Islet of Langerhans (tissue), 1 donor: ENCODE measurements at regions not wholly inside any gene's neighbourhood (a gene's known extent, or its start where the extent isn't known, plus 50 kb on each side); places are given as distances from the start of the nearest gene placed in this dataset.
"Not testable (repeated sequence)": the region's sequence is repeated elsewhere in the genome, so short reads cannot be mapped to it uniquely, and the experiment has no call there.

Source experiments
- FAIRE-seq: peaks from one replicate; lab custom pipeline; 2011; peaks lifted over from hg19 to GRCh38; lab: Jason Lieb, UNC

- no peak for FAIRE-seq
Observed at GRCh38 chr5:110250355-110250754, 476.1 kb downstream of the TMEM232 start.

DNA sequence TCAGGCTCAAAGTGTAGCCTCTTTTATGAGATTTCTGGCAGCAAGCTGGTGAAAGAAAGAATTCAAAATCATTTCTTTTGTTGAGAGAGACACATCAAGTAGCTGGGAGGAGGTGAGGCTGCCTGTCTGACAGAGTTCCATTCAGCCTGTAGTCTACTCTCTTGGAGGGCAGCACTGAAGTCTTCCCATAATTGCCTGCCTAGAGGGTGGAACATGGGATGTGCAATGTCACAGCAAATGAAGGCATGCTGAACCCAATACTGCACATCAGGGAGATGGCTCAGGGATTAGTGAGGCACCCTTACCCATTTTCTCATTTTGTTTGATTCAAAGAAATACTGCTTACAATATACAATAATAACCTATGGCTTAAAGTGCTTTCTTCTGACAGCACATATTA lies 475.7 kb downstream of the TMEM232 start:
- FAIRE-seq, result no peak

DNA sequence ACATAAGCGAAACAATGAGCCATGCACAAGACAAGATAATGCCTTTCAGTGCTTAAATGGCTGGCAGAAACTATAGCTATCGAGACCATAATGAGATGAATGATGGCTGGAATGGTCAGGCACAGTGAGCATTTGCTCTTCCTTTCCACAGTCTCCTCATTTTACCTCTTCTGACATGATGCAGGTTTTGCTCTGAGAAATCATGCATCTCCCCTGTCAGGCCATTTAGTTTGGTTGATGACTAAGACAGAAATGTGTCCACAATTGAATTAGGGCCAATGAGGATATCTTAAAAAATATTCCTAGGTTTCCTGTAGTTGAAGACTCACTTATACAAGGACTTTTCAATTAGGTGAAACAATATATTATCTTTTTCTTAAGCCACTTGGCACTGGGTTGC lies 475.1 kb downstream of the TMEM232 start:
- FAIRE-seq, result no peak

- no peak for FAIRE-seq
Observed at GRCh38 chr5:110255194-110255593, 471.3 kb downstream of the TMEM232 start.

GRCh38 chr5:110256298-110256697 lies 470.2 kb downstream of the TMEM232 start:
- no peak for FAIRE-seq

DNA sequence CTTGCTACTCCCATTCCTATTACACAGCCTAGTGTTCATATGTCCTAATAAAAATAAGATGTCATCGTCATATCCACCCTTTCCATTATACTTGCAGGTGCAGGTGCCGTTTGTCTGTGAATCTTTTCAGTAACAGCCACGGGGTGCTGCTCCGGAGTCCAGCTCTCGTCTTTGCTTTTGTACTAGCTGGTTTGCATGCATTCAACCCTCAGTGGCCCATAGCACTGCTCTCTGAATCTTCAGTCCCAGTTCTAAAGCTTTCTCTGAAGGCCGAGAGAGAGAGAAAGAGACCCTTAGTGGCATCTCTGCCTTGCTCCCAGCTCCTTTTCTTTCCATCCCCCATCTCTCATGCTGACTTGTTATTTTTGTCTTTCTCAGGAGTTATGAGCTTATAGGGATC lies 468.5 kb downstream of the TMEM232 start:
- no peak for FAIRE-seq

GRCh38 chr5:110258460-110259216 lies 467.8 kb downstream of the TMEM232 start:
- no peak for FAIRE-seq

- no peak for FAIRE-seq
Observed at GRCh38 chr5:110262749-110263148, 463.7 kb downstream of the TMEM232 start.

- no peak for FAIRE-seq
Observed at GRCh38 chr5:110264661-110265060, 461.8 kb downstream of the TMEM232 start.

- FAIRE-seq, result no peak
Observed at GRCh38 chr5:110265162-110265561, 461.3 kb downstream of the TMEM232 start.

- no peak for FAIRE-seq
Observed at GRCh38 chr5:110267714-110268113, 458.8 kb downstream of the TMEM232 start.

DNA sequence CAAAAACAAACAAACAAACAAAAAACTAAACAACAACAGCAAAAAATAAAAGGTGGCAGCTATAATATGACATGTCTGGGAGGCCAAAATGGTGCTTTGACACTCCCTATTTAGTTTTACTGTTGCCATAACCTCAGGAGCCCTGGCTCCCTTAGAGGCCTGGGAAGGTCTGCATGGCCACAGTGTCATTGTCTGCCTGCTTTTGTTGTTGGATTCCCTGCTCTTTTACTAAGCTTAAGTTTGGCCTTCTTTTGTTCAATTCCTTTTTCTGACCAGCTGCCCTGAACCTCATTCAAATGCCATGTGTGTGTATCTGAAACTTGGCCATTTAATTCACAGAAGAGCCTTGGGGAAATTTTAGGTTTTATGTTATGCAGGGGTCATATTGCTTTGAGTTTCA lies 458.2 kb downstream of the TMEM232 start:
- no peak for FAIRE-seq

DNA sequence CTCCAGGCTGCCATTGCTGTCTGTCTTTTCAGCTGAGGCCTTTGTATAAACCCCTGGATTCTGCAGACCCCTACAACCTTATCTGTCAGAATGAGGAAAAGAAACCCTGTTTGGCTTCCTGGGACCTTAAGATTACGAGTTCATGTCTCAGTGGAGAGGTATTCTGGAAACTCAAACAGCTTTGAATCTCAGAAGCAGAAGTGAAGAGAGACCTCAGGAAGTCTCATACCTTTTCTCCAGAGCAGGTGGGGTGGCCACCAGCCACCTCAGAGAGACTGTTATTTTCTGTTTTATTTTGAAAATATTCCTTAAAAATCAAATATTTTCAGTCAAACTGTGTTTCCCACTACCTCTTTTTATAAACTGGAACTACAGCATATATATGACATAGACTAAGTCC lies 457.5 kb downstream of the TMEM232 start:
- FAIRE-seq, result no peak

- no peak for FAIRE-seq
Observed at GRCh38 chr5:110269478-110270142, 456.9 kb downstream of the TMEM232 start.

DNA sequence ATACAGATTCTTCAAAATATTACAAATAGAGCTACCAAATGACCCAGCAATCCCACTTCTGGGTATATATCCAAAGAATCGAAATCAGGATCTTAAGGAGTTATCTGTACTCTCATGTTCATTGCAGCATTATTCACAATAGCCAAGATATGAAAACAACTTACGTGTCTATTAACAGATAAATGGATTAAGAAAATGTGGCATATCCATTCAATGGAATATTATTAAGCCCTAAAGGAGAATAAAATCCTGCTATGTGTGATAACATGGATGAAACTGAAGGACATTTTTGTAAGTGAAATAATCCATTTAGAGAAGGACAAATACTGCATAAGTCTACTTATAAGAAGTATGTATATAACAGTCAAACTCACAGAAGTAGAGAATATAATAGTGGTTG lies 450.6 kb downstream of the TMEM232 start:
- FAIRE-seq, result no peak

DNA sequence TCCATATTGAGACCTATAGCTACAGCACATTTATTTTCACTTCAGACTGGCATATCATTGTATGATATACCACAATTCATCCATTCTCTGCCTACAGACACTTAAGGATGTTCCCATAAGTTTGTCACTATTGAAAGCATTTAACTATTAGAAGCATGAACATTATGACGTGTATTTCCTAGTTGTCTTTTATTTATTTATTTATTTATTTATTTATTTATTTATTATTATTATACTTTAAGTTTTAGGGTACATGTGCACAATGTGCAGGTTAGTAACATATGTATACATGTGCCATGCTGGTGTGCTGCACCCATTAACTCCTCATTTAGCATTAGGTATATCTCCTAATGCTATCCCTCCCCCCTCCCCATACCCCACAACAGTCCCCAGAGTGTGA lies 448.0 kb downstream of the TMEM232 start:
- FAIRE-seq, result not testable (repeated sequence)

DNA sequence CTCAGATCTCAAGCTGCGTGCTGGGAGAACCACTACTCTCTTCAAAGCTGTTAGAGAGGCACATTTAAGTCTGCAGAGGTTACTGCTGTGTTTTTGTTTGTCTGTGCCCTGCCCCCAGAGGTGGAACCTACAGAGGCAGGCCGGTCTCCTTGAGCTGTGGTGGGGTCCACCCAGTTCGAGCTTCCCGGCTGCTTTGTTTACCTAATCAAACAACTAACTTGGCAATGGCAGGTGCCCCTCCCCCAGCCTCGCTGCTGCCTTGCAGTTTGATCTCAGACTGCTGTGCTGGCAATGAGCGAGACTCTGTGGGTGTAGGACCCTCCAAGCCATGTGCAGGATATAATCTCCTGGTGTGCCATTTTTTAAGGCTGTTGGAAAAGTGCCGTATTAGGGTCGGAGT lies 442.4 kb downstream of the TMEM232 start:
- FAIRE-seq, result not testable (repeated sequence)

DNA sequence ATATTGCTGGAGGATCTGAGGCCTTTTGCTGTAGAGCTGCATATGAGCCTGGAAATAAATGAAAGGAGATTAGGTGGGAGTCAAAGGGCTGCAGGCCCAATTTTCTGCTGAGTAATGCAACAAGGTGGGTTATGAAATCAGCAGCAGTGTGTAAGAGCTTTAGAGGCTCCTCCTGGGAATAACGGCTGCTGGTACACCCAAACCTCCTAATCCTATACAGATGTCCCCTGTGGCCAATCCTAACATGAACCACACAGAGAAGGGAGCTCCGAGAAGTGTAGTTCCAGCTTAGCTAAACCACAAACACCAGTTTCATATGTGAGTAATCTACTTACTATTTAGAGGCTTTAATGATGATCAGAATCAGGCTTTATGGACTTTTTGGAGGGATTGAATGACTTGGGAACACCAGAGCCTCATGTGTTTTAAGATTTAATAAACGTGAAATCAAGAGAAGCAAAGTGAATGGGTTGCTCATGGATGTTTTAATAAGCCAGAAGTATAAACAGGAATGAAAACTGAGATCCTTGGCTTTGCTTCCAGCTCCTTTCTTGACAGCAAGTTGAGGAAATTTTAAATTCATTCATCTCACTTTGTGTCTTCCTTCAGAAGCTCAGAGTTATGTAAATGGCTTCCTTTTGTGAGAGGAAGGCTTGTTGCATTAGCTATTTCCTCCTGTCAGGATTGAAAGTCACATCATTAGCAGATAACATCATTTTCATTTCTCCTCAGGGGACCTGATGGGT lies 437.5 kb downstream of the TMEM232 start:
- FAIRE-seq, result no peak

GRCh38 chr5:110289512-110289810 lies 437.0 kb downstream of the TMEM232 start:
- no peak for FAIRE-seq

- FAIRE-seq, result no peak
Observed at GRCh38 chr5:110290542-110290941, 435.9 kb downstream of the TMEM232 start.

GRCh38 chr5:110294281-110294680 lies 432.2 kb downstream of the TMEM232 start:
- no peak for FAIRE-seq

DNA sequence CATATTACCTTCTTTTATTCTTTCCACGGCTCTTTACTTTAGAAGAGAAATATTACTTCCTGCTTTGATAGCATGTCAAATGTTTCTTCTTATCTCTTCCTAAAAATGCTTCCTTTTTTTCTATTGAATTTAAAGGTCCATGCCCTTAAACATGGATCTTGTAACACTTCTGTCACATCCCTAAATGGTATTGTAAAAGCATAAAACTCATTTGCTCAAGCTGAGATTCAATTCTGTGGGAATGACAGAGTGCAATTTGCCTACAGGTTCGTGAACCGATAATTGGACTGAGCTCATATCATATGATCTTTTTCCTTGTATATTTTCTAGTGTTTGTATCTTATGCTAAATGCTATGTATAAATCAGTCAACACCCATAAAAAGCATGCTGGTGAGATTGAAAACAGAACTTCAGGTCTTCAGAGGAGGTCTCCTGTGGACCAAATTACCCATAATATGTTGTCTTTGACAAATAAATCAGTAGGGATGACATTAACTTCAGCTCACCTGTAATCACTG lies 429.3 kb downstream of the TMEM232 start:
- FAIRE-seq, result no peak

- no peak for FAIRE-seq
Observed at GRCh38 chr5:110304176-110304575, 422.3 kb downstream of the TMEM232 start.
